ENCODE measurements at regions not wholly inside any gene's neighbourhood (a gene's known extent, or its start where the extent isn't known, plus 50 kb on each side); places are given as distances from the start of the nearest gene placed in this dataset.

- no peak for TF ChIP-seq CTCF (IDR thresholded peaks at IDR 0.05; ENCODE audit: insufficient read depth, low read length, severe bottlenecking)
- no peak for DNase-seq (ENCODE audit: low read depth)
- H3K4me3 ChIP-seq (ENCODE audit: low read depth, low read length): no peak overlapping the region
- no peak for FAIRE-seq
- no peaks in the 10 kb centered on the region for H3K36me3 ChIP-seq (ENCODE audit: control insufficient read depth, insufficient read depth, low read length)
- no peaks in the 10 kb centered on the region for H3K27me3 ChIP-seq (ENCODE audit: control insufficient read depth, insufficient read depth, low read length)
Measured at GRCh38 chr5:166746506-166746905, 1544.9 kb upstream of the WWC1 start.

DNA sequence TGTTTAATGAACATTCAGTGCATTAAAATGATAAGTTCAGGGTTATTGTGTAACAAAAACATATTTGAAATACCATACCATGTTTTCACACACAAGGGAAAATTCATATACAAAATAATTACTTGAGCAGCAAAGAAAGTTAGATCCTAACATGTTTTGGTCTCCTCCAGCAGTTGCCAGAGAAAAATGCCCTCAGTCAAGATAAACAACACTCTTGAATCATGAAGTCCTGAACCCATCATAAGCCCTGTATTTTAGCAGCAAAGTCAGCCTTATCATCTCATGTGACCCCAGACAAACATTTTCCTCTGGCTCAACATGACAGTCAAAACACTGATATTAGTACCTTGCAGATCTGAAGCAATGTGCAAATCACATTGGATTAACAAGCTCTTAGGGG, 1541.1 kb upstream of the WWC1 start:
- Histone ChIP-seq H3K36me3 (ENCODE audit: control insufficient read depth, insufficient read depth, low read length) (no peaks in the 10 kb centered on the region), H3K4me3 (ENCODE audit: low read depth, low read length) (no peak overlapping the region), H3K27me3 (ENCODE audit: control insufficient read depth, insufficient read depth, low read length) (no peaks in the 10 kb centered on the region)
- DNase-seq (ENCODE audit: low read depth) (no peak), FAIRE-seq (no peak)
- no peak for TF ChIP-seq CTCF (IDR thresholded peaks at IDR 0.05; ENCODE audit: insufficient read depth, low read length, severe bottlenecking)

GRCh38 chr5:166758151-166758550, 1533.3 kb upstream of the WWC1 start:
- H3K36me3 ChIP-seq (ENCODE audit: control insufficient read depth, insufficient read depth, low read length): no peaks in the 10 kb centered on the region
- no peak for TF ChIP-seq CTCF (IDR thresholded peaks at IDR 0.05; ENCODE audit: insufficient read depth, low read length, severe bottlenecking)
- DNase-seq (ENCODE audit: low read depth): peak; percentile 15
- H3K4me3 ChIP-seq (ENCODE audit: low read depth, low read length): no peak overlapping the region
- no peak for FAIRE-seq
- no peaks in the 10 kb centered on the region for H3K27me3 ChIP-seq (ENCODE audit: control insufficient read depth, insufficient read depth, low read length)

- H3K36me3 ChIP-seq (ENCODE audit: control insufficient read depth, insufficient read depth, low read length): no peaks in the 10 kb centered on the region
- no peaks in the 10 kb centered on the region for H3K27me3 ChIP-seq (ENCODE audit: control insufficient read depth, insufficient read depth, low read length)
- TF ChIP-seq CTCF (IDR thresholded peaks at IDR 0.05; ENCODE audit: insufficient read depth, low read length, severe bottlenecking): no peak
- FAIRE-seq: no peak
- H3K4me3 ChIP-seq (ENCODE audit: low read depth, low read length): no peak overlapping the region
- DNase-seq (ENCODE audit: low read depth): no peak
Measured at GRCh38 chr5:166767858-166768257, 1523.6 kb upstream of the WWC1 start.

- DNase-seq (ENCODE audit: low read depth): peak; percentile 22
- TF ChIP-seq CTCF (IDR thresholded peaks at IDR 0.05; ENCODE audit: insufficient read depth, low read length, severe bottlenecking): no peak
- H3K4me3 ChIP-seq (ENCODE audit: low read depth, low read length): no peak overlapping the region
- H3K36me3 ChIP-seq (ENCODE audit: control insufficient read depth, insufficient read depth, low read length): no peaks in the 10 kb centered on the region
- no peaks in the 10 kb centered on the region for H3K27me3 ChIP-seq (ENCODE audit: control insufficient read depth, insufficient read depth, low read length)
- FAIRE-seq: no peak
Measured at GRCh38 chr5:166768536-166768935, 1522.9 kb upstream of the WWC1 start.

DNA sequence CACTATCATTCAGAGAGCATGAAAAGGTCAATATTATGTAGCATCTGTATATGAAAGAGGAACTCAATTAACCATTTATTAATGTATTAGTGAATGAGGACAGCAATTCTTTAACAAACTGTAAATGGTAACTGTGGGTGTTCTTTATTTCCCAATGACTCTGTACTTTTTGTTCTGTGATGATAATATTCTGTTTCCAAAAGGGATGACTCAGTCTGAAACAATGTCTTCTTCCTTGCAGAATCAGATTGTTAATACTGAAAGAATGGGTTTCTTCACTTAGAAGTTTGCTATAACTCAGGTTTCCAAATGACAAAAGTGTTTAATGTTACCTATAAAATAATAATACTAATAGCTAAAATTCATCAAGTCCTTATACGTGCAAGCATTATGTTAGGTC, 1518.7 kb upstream of the WWC1 start:
- FAIRE-seq (no peak), DNase-seq (ENCODE audit: low read depth) (peak; percentile 65)
- Histone ChIP-seq H3K27me3 (ENCODE audit: control insufficient read depth, insufficient read depth, low read length) (no peaks in the 10 kb centered on the region), H3K4me3 (ENCODE audit: low read depth, low read length) (no peak overlapping the region), H3K36me3 (ENCODE audit: control insufficient read depth, insufficient read depth, low read length) (no peaks in the 10 kb centered on the region)
- no peak for TF ChIP-seq CTCF (IDR thresholded peaks at IDR 0.05; ENCODE audit: insufficient read depth, low read length, severe bottlenecking)

Measured in bronchial epithelial cell (primary cell).